GM12878 (cell line): ENCODE measurements at regions not wholly inside any gene's neighbourhood (a gene's known extent, or its start where the extent isn't known, plus 50 kb on each side); places are given as distances from the start of the nearest gene placed in this dataset.
"Not testable (repeated sequence)": the region's sequence is repeated elsewhere in the genome, so short reads cannot be mapped to it uniquely, and the experiment has no call there.

Experiments
- ATAC-seq: fragments of 200-7000 bp; cut with Tn5 transposase; 3 replicates; pipeline ENCODE4 v1.9.1; 2020; ENCODE audit warnings: mild to moderate bottlenecking, moderate library complexity
- BruUV-seq: library from RNA; stranded (reverse); fragments of 400-500 nt; replicated peaks from 2 replicates; lab custom pipeline; 2021; lab: Mats Ljungman, UMichigan
- CTCF ChIA-PET: fragments of 300-600 bp; sonication (Branson Sonifier 250); formaldehyde crosslinking; extraction: SDS; loops from one replicate; lab custom pipeline; 2021; ENCODE audit warnings: inconsistent platforms; lab: Yijun Ruan, JAX
- POLR2A ChIA-PET: fragments of 350-600 bp; formaldehyde crosslinking; extraction: SDS; loops from one replicate; lab custom pipeline; 2021; ENCODE audit warnings: inconsistent platforms; lab: Charles Lee
- RAD21 ChIA-PET: fragments of 300-600 bp; sonication (Branson Sonifier 250); formaldehyde crosslinking; loops from one replicate; lab custom pipeline; 2023; ENCODE audit warnings: antibody characterized with exemption; ENCODE audit not compliant: unreplicated experiment; lab: Charles Lee
- SMC1A ChIA-PET: fragments of 300-600 bp; sonication (Branson Sonifier 250); formaldehyde crosslinking; loops from one replicate; lab custom pipeline; 2023; ENCODE audit not compliant: unreplicated experiment, uncharacterized antibody; lab: Charles Lee
- DNase-seq: peaks from one replicate; pipeline ENCODE4 v3.0.0-alpha.2; 2011; ENCODE audit warnings: low read depth, low spot score
- FAIRE-seq: peaks from 3 replicates; lab custom pipeline; 2011; peaks lifted over from hg19 to GRCh38; lab: Jason Lieb, UNC
- H2AFZ ChIP-seq: 2 replicates; pipeline ENCODE4 v1.6.0; 2011; ENCODE audit warnings: low read depth, low read length, control low read depth; ENCODE audit not compliant: control insufficient read depth
- H3K27ac ChIP-seq: 2 replicates; pipeline ENCODE4 v1.5.1; 2011; ENCODE audit warnings: control low read depth; ENCODE audit not compliant: control insufficient read depth, insufficient read depth
- H3K27me3 ChIP-seq, 2 experiments: replicated peaks in 1 of 2; 2 replicates each; pipeline versions ENCODE4 v1.6.0 to v1.6.1; 2011; ENCODE audit warnings: low read length in 1 of 2; ENCODE audit not compliant: control insufficient read depth in 2 of 2, insufficient read depth in 2 of 2
- H3K36me3 ChIP-seq, 2 experiments: 2 replicates each; pipeline ENCODE4 v1.5.1; 2011; ENCODE audit warnings: low read length in 1 of 2; ENCODE audit not compliant: control insufficient read depth in 2 of 2, insufficient read depth in 2 of 2
- H3K4me1 ChIP-seq: 2 replicates; pipeline ENCODE4 v1.6.1; 2011; ENCODE audit warnings: mild to moderate bottlenecking, low read length, moderate library complexity, mixed read lengths; ENCODE audit not compliant: control insufficient read depth, insufficient read depth
- H3K4me2 ChIP-seq: 2 replicates; pipeline ENCODE4 v1.6.0; 2011; ENCODE audit warnings: control low read depth; ENCODE audit not compliant: control insufficient read depth, insufficient read depth
- H3K4me3 ChIP-seq: fragments of 200-600 bp; sonication (generic); 2 replicates; pipeline ENCODE4 v1.5.1; 2016
- H3K79me2 ChIP-seq: 2 replicates; pipeline ENCODE4 v1.6.0; 2011; ENCODE audit warnings: low read length; ENCODE audit not compliant: control insufficient read depth, insufficient read depth
- H3K9ac ChIP-seq: 2 replicates; pipeline ENCODE4 v1.8.0; 2011; ENCODE audit warnings: low read length, control low read depth, mixed read lengths; ENCODE audit not compliant: control insufficient read depth, insufficient read depth
- H3K9me3 ChIP-seq: replicated peaks from 3 replicates; pipeline ENCODE4 v1.5.1; 2011; ENCODE audit warnings: mild to moderate bottlenecking, low read length; ENCODE audit not compliant: control insufficient read depth, insufficient read depth
- H4K20me1 ChIP-seq: 2 replicates; pipeline ENCODE4 v1.6.0; 2011; ENCODE audit not compliant: control insufficient read depth, insufficient read depth
- BACH1 ChIP-seq: fragments of 450-650 bp; IDR thresholded peaks from 2 replicates; pipeline ENCODE4 v1.6.1; 2017; ENCODE audit warnings: mild to moderate bottlenecking, borderline replicate concordance
- BCL11A ChIP-seq: IDR thresholded peaks from 2 replicates; pipeline ENCODE4 v1.6.1; 2011; ENCODE audit warnings: low read depth, low read length
- BMI1 ChIP-seq: fragments of 450-650 bp; IDR thresholded peaks from 2 replicates; pipeline ENCODE4 v1.6.1; 2016; ENCODE audit warnings: mild to moderate bottlenecking, moderate library complexity, borderline replicate concordance
- CEBPB ChIP-seq, 2 experiments: fragments of 150-350 bp in 1 of 2; IDR thresholded peaks; 2 replicates each; pipeline ENCODE4 v1.6.1; 2012 to 2014; ENCODE audit warnings: low read depth in 2 of 2, low read length in 2 of 2, borderline replicate concordance in 1 of 2, inconsistent platforms in 1 of 2
- IRF4 ChIP-seq: IDR thresholded peaks from 2 replicates; pipeline ENCODE4 v1.6.1; 2011; ENCODE audit warnings: low read depth, low read length
- KAT2A ChIP-seq: conservative IDR thresholded peaks from 2 replicates; pipeline ENCODE4 v1.6.1; 2011; ENCODE audit warnings: low read depth, low read length; ENCODE audit not compliant: control insufficient read depth
- NFYB ChIP-seq: IDR thresholded peaks from 2 replicates; pipeline ENCODE4 v1.6.1; 2011; ENCODE audit warnings: low read depth, mild to moderate bottlenecking, low read length, improper control_type of control experiment, moderate library complexity; ENCODE audit not compliant: insufficient read depth
- POLR2AphosphoS5 ChIP-seq: IDR thresholded peaks from 2 replicates; pipeline ENCODE4 v1.6.1; 2011; ENCODE audit warnings: mild to moderate bottlenecking, low read length, inconsistent platforms
- RELA ChIP-seq: fragments of 450-650 bp; IDR thresholded peaks from 2 replicates; pipeline ENCODE4 v1.8.0; 2014; ENCODE audit warnings: borderline replicate concordance; ENCODE audit not compliant: partially characterized antibody
- RUNX3 ChIP-seq: IDR thresholded peaks from 2 replicates; pipeline ENCODE4 v1.6.1; 2012; ENCODE audit warnings: low read length, inconsistent platforms
- SMAD1 ChIP-seq: fragments of 450-650 bp; IDR thresholded peaks from 2 replicates; pipeline ENCODE4 v1.6.1; 2018; ENCODE audit warnings: mild to moderate bottlenecking, low read depth; ENCODE audit not compliant: partially characterized antibody
- SMAD5 ChIP-seq: IDR thresholded peaks from 2 replicates; pipeline ENCODE4 v1.6.1; 2016; ENCODE audit warnings: antibody characterized with exemption, low read depth
- TAF1 ChIP-seq: IDR thresholded peaks from 2 replicates; pipeline ENCODE4 v1.6.1; 2011; ENCODE audit warnings: mild to moderate bottlenecking, low read depth, low read length, borderline replicate concordance
- ZBTB4 ChIP-seq: fragments of 450-650 bp; formaldehyde crosslinking; IDR thresholded peaks from 2 replicates; pipeline ENCODE4 v1.4.0; 2022; ENCODE audit warnings: mild to moderate bottlenecking, moderate library complexity
- WGBS: methylation state at CpG from one replicate; pipeline ENCODE4 v1.1.6; 2016; ENCODE audit warnings: low lambda C conversion rate; ENCODE audit not compliant: insufficient replicate concordance, insufficient coverage; ENCODE audit errors: missing lambda C conversion rate; 5-methylcytosine and 5-hydroxymethylcytosine counted together
- in situ Hi-C: fragments of 300-500 bp; cut with MboI; formaldehyde crosslinking; loops from 9 replicates; pipeline ENCODE4 v1.14.3; 2018; ENCODE audit warnings: mixed read lengths
- intact Hi-C: fragments of 100-400 bp; cut with micrococcal nuclease; formaldehyde crosslinking; loops from one replicate; pipeline ENCODE4 v1.14.2; 2022; ENCODE audit not compliant: unreplicated experiment

GRCh38 chr4:23083391-23083790 lies 390.7 kb downstream of the GBA3 start:
- H3K4me2 ChIP-seq, result no peak overlapping the region
- TF ChIP-seq IRF4 (no peak), CEBPB (IDR thresholded peaks at IDR 0.05; ENCODE audit: borderline replicate concordance in 1 of 2, low read depth in 2 of 2, low read length in 2 of 2) (no peak), BMI1 (no peak), NFYB (no peak), KAT2A (no peak), POLR2AphosphoS5 (no peak), SMAD1 (no peak), RUNX3 (no peak), TAF1 (no peak), BCL11A (no peak), ZBTB4 (CRISPR knock-in tag) (no peak), BACH1 (no peak), RELA (no peak), SMAD5 (no peak)
- TF ChIP-seq, all 136 proteins: peak for 0
- no TSS peak for BruUV-seq

GRCh38 chr4:23080171-23080570 lies 387.4 kb downstream of the GBA3 start:
- H3K27me3 ChIP-seq, H3K4me2 ChIP-seq, H4K20me1 ChIP-seq, H3K4me3 ChIP-seq, POLR2A ChIA-PET, CTCF ChIA-PET, H3K4me1 ChIP-seq, H2AFZ ChIP-seq, H3K9ac ChIP-seq, in situ Hi-C loops, H3K9me3 ChIP-seq, RAD21 ChIA-PET, intact Hi-C loops, H3K79me2 ChIP-seq, H3K36me3 ChIP-seq, BruUV-seq, H3K27ac ChIP-seq, SMC1A ChIA-PET, DNase-seq, ATAC-seq, FAIRE-seq: not testable (repeated sequence)
- WGBS, result 0% methylated on average over 2 of the region's 2 CpGs

More at GRCh38 chr4:23083391-23083790, 390.7 kb downstream of the GBA3 start:
- H3K9ac ChIP-seq, result no peak overlapping the region
- FAIRE-seq, result no peak
- CTCF ChIA-PET, result interaction anchor here (1.0 kb wide), 1 partner anchor 14 kb away, joined by 3 read pairs; no protein-coding TSS in a partner anchor
- H3K4me3 ChIP-seq, result no peak overlapping the region
- WGBS, result 9% methylated on average over 2 of the region's 2 CpGs
- POLR2A ChIA-PET, result interaction anchor here (0.7 to 2.1 kb wide), 2 partner anchors 9 to 13 kb away, joined by 4 to 10 read pairs; no protein-coding TSS in a partner anchor
- SMC1A ChIA-PET, result interaction anchor here (1.0 to 3.2 kb wide), 4 partner anchors 14 to 82 kb away, joined by 3 to 19 read pairs (median 8); no protein-coding TSS in a partner anchor
- in situ Hi-C loops (no loop called here), intact Hi-C loops (no loop called here)
- H3K4me1 ChIP-seq, result no peaks in the 10 kb centered on the region
- H2AFZ ChIP-seq, result no peak overlapping the region
- H3K36me3 ChIP-seq, result no peaks in the 10 kb centered on the region
- no peak overlapping the region for H3K27ac ChIP-seq
- H3K27me3 ChIP-seq, result no peaks in the 10 kb centered on the region
- H4K20me1 ChIP-seq, result no peaks in the 10 kb centered on the region
- RAD21 ChIA-PET, result interaction anchor here (0.6 to 1.4 kb wide), 3 partner anchors 13 to 182 kb away, joined by 3 to 6 read pairs (median 4); no protein-coding TSS in a partner anchor
- ATAC-seq, result no peak
- no peaks in the 10 kb centered on the region for H3K79me2 ChIP-seq
- H3K9me3 ChIP-seq, result no peaks in the 10 kb centered on the region; the same call in 2 of the 3 replicates
- no peak for DNase-seq
